H9 (cell line): ENCODE measurements at regions not wholly inside any gene's neighbourhood (a gene's known extent, or its start where the extent isn't known, plus 50 kb on each side); places are given as distances from the start of the nearest gene placed in this dataset.

Experiments used
- DNase-seq: peaks from one replicate; pipeline ENCODE4 v3.0.0-alpha.2; 2017
- H2AFZ ChIP-seq: one replicate; pipeline ENCODE4 v1.6.1; 2013; ENCODE audit warnings: mild to moderate bottlenecking, low read length, control low read depth, moderate library complexity
- H2AK5ac ChIP-seq: 2 replicates; pipeline ENCODE4 v1.6.1; 2013; ENCODE audit warnings: low read length, control low read depth, mixed read lengths; ENCODE audit not compliant: insufficient read length
- H2BK120ac ChIP-seq: one replicate; pipeline ENCODE4 v1.6.1; 2013; ENCODE audit warnings: low read depth, mild to moderate bottlenecking, low read length, control low read depth, inconsistent platforms; ENCODE audit not compliant: poor library complexity, severe bottlenecking
- H2BK12ac ChIP-seq: 2 replicates; pipeline ENCODE4 v1.6.1; 2013; ENCODE audit warnings: low read length, control low read depth, mixed read lengths, low read depth; ENCODE audit not compliant: insufficient read length
- H2BK15ac ChIP-seq: 2 replicates; pipeline ENCODE4 v1.6.1; 2013; ENCODE audit warnings: low read depth, low read length, control low read depth
- H2BK20ac ChIP-seq: one replicate; pipeline ENCODE4 v1.6.1; 2013; ENCODE audit warnings: low read depth, mild to moderate bottlenecking, low read length, control low read depth, inconsistent platforms; ENCODE audit not compliant: poor library complexity, severe bottlenecking
- H2BK5ac ChIP-seq: 2 replicates; pipeline ENCODE4 v1.6.1; 2013; ENCODE audit warnings: low read length, control low read depth, mixed read lengths; ENCODE audit not compliant: insufficient read length
- H3K14ac ChIP-seq: 2 replicates; pipeline ENCODE4 v1.6.1; 2013; ENCODE audit warnings: low read length, control low read depth; ENCODE audit not compliant: insufficient read depth
- H3K18ac ChIP-seq: 2 replicates; pipeline ENCODE4 v1.6.1; 2013; ENCODE audit warnings: low read depth, mild to moderate bottlenecking, mixed read lengths, low read length, control low read depth; ENCODE audit not compliant: insufficient read length
- H3K23ac ChIP-seq: 2 replicates; pipeline ENCODE4 v1.6.1; 2013; ENCODE audit warnings: low read length, control low read depth, mixed read lengths, low read depth; ENCODE audit not compliant: insufficient read length
- H3K23me2 ChIP-seq: 2 replicates; pipeline ENCODE4 v1.6.1; 2013; ENCODE audit warnings: low read depth, mild to moderate bottlenecking, mixed read lengths, low read length, control low read depth; ENCODE audit not compliant: insufficient read length, poor library complexity, severe bottlenecking
- H3K27ac ChIP-seq: 2 replicates; pipeline ENCODE4 v1.5.1; 2013; ENCODE audit warnings: low read length, control low read depth, mixed read lengths, low read depth; ENCODE audit not compliant: insufficient read length
- H3K27me3 ChIP-seq: 2 replicates; pipeline ENCODE4 v1.6.1; 2013; ENCODE audit warnings: low read length, control low read depth, inconsistent platforms; ENCODE audit not compliant: insufficient read depth
- H3K4ac ChIP-seq: 2 replicates; pipeline ENCODE4 v1.6.1; 2013; ENCODE audit warnings: low read depth, mild to moderate bottlenecking, control low read depth, inconsistent platforms, low read length, moderate library complexity
- H3K4me1 ChIP-seq: 2 replicates; pipeline ENCODE4 v1.6.1; 2013; ENCODE audit warnings: low read length, control low read depth, inconsistent platforms; ENCODE audit not compliant: insufficient read depth
- H3K4me2 ChIP-seq: 2 replicates; pipeline ENCODE4 v1.6.1; 2013; ENCODE audit warnings: low read length, control low read depth, mixed read lengths; ENCODE audit not compliant: insufficient read length, insufficient read depth
- H3K56ac ChIP-seq: 2 replicates; pipeline ENCODE4 v1.6.1; 2013; ENCODE audit warnings: low read depth, mild to moderate bottlenecking, mixed read lengths, low read length, control low read depth; ENCODE audit not compliant: insufficient read length
- H3K79me1 ChIP-seq: 2 replicates; pipeline ENCODE4 v1.6.1; 2013; ENCODE audit warnings: low read depth, mild to moderate bottlenecking, moderate library complexity, low read length, control low read depth, inconsistent platforms; ENCODE audit not compliant: insufficient read depth, poor library complexity, severe bottlenecking
- H3K79me2 ChIP-seq: 2 replicates; pipeline ENCODE4 v1.6.1; 2013; ENCODE audit warnings: low read length, control low read depth, inconsistent platforms; ENCODE audit not compliant: insufficient read depth
- H3K9ac ChIP-seq: 2 replicates; pipeline ENCODE4 v1.6.1; 2013; ENCODE audit warnings: low read length, control low read depth, mixed read lengths; ENCODE audit not compliant: insufficient read length; ENCODE audit errors: extremely low read depth
- H3K9me3 ChIP-seq: one replicate; pipeline ENCODE4 v1.6.1; 2013; ENCODE audit warnings: low read depth, low read length, inconsistent platforms; ENCODE audit not compliant: control insufficient read depth
- H3T11ph ChIP-seq: one replicate; pipeline ENCODE4 v1.6.1; 2013; ENCODE audit warnings: mild to moderate bottlenecking, low read length, control low read depth, inconsistent platforms
- H4K20me1 ChIP-seq: one replicate; pipeline ENCODE4 v1.6.1; 2013; ENCODE audit not compliant: control insufficient read depth, insufficient read length, insufficient read depth
- H4K5ac ChIP-seq: 2 replicates; pipeline ENCODE4 v1.6.1; 2013; ENCODE audit warnings: low read depth, mild to moderate bottlenecking, mixed read lengths, low read length, control low read depth; ENCODE audit not compliant: insufficient read length
- H4K8ac ChIP-seq: replicated peaks from 2 replicates; pipeline ENCODE4 v1.6.1; 2013; ENCODE audit warnings: low read length, control low read depth, mixed read lengths, low read depth; ENCODE audit not compliant: insufficient read length
- H4K91ac ChIP-seq: 2 replicates; pipeline ENCODE4 v1.6.1; 2013; ENCODE audit warnings: low read depth, mild to moderate bottlenecking, moderate library complexity, mixed read lengths, low read length, control low read depth; ENCODE audit not compliant: insufficient read length
- H3K27ac Mint-ChIP-seq, 3 experiments: 2 replicates in 2 of 3; 3 replicates in 1 of 3; pipeline ENCODE4 v1.8.0; 2020 to 2021; ENCODE audit warnings: mixed read lengths in 3 of 3, mild to moderate bottlenecking in 1 of 3, moderate library complexity in 1 of 3
- H3K27me3 Mint-ChIP-seq: 2 replicates; pipeline ENCODE4 v1.8.0; 2021; ENCODE audit warnings: low read depth, mild to moderate bottlenecking, moderate library complexity, mixed read lengths
- H3K36me3 Mint-ChIP-seq, 3 experiments: 2 replicates in 2 of 3; 3 replicates in 1 of 3; pipeline ENCODE4 v1.8.0; 2020 to 2021; ENCODE audit warnings: low read depth in 3 of 3, mixed read lengths in 3 of 3; ENCODE audit not compliant: insufficient read depth in 1 of 3
- H3K4me1 Mint-ChIP-seq, 2 experiments: 2 replicates each; pipeline ENCODE4 v1.8.0; 2020; ENCODE audit warnings: mixed read lengths in 2 of 2
- H3K4me3 Mint-ChIP-seq, 2 experiments: 2 replicates in 1 of 2; 3 replicates in 1 of 2; pipeline ENCODE4 v1.8.0; 2020 to 2021; ENCODE audit warnings: mild to moderate bottlenecking in 2 of 2, mixed read lengths in 2 of 2, moderate library complexity in 1 of 2
- H3K9me3 Mint-ChIP-seq, 2 experiments: 2 replicates in 1 of 2; 3 replicates in 1 of 2; pipeline ENCODE4 v1.8.0; 2020; ENCODE audit warnings: mild to moderate bottlenecking in 2 of 2, mixed read lengths in 2 of 2, moderate library complexity in 1 of 2
- WGBS: extraction: QIAGEN DNeasy Blood & Tissue Kit; methylation state at CpG from one replicate; pipeline ENCODE4 v1.1.7; 2013; ENCODE audit warnings: missing lambda C conversion rate, low lambda C conversion rate, mixed read lengths; ENCODE audit not compliant: insufficient read length; ENCODE audit errors: extremely low coverage; 5-methylcytosine and 5-hydroxymethylcytosine counted together
- TF ChIP-seq, protein P1 (sequence below): fragments of 200-600 bp; sonication (generic); conservative IDR thresholded peaks from 3 replicates; pipeline ENCODE4 v1.8.0; 2021; ENCODE audit warnings: antibody characterized with exemption, mild to moderate bottlenecking

DNA sequence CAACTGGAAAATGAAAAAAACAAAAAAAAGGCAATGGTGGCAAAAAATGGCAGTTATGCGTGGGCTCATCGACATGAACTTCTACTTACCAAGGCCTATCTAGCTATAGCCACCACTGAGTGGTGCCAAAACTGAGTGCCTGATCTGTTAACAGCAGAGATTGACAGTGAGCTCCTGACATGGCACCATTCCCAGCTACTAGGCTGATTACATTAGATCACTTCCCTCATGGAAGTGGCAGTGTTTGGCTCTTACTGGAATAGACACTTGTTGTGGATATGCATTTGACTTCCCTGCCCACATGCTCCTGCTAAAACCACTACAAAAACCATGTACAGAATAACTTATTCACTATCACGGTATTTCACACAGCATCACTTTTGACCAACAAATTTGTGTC is 216.1 kb upstream of the SGK1 start:
- no peaks in the 10 kb centered on the region for H3K23me2 ChIP-seq
- H2BK12ac ChIP-seq, result no peak overlapping the region
- no CpG with 5 or more reads among the region's 3 CpGs for WGBS
- no peak overlapping the region for H3K14ac ChIP-seq
- H2BK20ac ChIP-seq, result no peak overlapping the region
- H3K4me2 ChIP-seq, result no peak overlapping the region
- no peaks in the 10 kb centered on the region for H3K27me3 Mint-ChIP-seq
- no peak overlapping the region for H2BK120ac ChIP-seq
- H4K91ac ChIP-seq, result no peak overlapping the region
- H3K56ac ChIP-seq, result no peak overlapping the region
- H2BK15ac ChIP-seq, result no peak overlapping the region
- H3K79me2 ChIP-seq, result no peaks in the 10 kb centered on the region
- H3K27ac Mint-ChIP-seq, result no peak overlapping the region
- H3K27ac ChIP-seq, result no peak overlapping the region
- no peaks in the 10 kb centered on the region; a peak in 2 of 5 replicates for H3K9me3 Mint-ChIP-seq
- H4K8ac ChIP-seq, result no peak overlapping the region
- H2AFZ ChIP-seq, result no peak overlapping the region
- H3K9ac ChIP-seq, result no peak overlapping the region
- no peak overlapping the region for H3T11ph ChIP-seq
- no peaks in the 10 kb centered on the region for H4K20me1 ChIP-seq
- no peak overlapping the region for H4K5ac ChIP-seq
- no peak for DNase-seq
- no peaks in the 10 kb centered on the region for H3K9me3 ChIP-seq
- no peak overlapping the region for H3K18ac ChIP-seq
- no peak overlapping the region for H3K4me3 Mint-ChIP-seq
- TF ChIP-seq, protein P1, sequence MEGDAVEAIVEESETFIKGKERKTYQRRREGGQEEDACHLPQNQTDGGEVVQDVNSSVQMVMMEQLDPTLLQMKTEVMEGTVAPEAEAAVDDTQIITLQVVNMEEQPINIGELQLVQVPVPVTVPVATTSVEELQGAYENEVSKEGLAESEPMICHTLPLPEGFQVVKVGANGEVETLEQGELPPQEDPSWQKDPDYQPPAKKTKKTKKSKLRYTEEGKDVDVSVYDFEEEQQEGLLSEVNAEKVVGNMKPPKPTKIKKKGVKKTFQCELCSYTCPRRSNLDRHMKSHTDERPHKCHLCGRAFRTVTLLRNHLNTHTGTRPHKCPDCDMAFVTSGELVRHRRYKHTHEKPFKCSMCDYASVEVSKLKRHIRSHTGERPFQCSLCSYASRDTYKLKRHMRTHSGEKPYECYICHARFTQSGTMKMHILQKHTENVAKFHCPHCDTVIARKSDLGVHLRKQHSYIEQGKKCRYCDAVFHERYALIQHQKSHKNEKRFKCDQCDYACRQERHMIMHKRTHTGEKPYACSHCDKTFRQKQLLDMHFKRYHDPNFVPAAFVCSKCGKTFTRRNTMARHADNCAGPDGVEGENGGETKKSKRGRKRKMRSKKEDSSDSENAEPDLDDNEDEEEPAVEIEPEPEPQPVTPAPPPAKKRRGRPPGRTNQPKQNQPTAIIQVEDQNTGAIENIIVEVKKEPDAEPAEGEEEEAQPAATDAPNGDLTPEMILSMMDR, result no peak
- H3K27me3 ChIP-seq, result no peaks in the 10 kb centered on the region
- 0 out of 2 replicates have a peak, but pooled peaks cover 2% of the 10 kb centered on the region for H3K4me1 ChIP-seq
- no peaks in the 10 kb centered on the region for H3K36me3 Mint-ChIP-seq
- peaks cover 0 to 8% of the 10 kb centered on the region in 2 experiments; a peak in 2 of 4 replicates for H3K4me1 Mint-ChIP-seq
- H3K4ac ChIP-seq, result no peak overlapping the region
- no peak overlapping the region for H3K23ac ChIP-seq
- H2BK5ac ChIP-seq, result no peak overlapping the region
- no peak overlapping the region for H2AK5ac ChIP-seq
- no peaks in the 10 kb centered on the region for H3K79me1 ChIP-seq
